ENCODE measurements at regions not wholly inside any gene's neighbourhood (a gene's known extent, or its start where the extent isn't known, plus 50 kb on each side); places are given as distances from the start of the nearest gene placed in this dataset.

DNA sequence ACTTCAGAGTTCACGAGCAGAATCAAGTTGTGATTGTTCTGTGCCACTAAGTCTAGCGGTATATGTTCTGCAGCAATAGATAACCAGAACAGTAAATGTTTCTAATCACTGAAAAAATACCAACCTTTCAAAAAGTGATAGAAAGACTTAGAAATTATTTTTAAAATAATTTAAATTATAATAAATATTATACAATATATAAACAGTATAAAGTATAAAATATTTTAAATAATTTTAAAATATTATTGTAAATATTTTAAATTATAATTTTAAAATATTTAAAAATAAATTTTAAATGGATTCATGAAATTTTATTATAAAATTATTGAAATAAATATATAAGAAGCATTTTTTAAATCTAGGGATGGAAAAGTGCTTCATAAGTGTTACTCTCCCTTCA lies 126.3 kb upstream of the ID2 start:
- ChIA-PET POLR2A (no interaction called here), CTCF (no interaction called here)
- ATAC-seq (no peak), DNase-seq (ENCODE audit: low read depth in 1 of 2, low spot score in 1 of 2) (no peak), FAIRE-seq (no peak)
- TF ChIP-seq POLR2A (IDR thresholded peaks at IDR 0.05; ENCODE audit: low read length) (no peak), NFE2L2 (conservative IDR thresholded peaks at IDR 0.05; ENCODE audit: low read length) (no peak), HOXA7 (CRISPR knock-in tag; IDR thresholded peaks at IDR 0.05) (no peak), CBX8 (IDR thresholded peaks at IDR 0.05) (no peak), KDM1A (IDR thresholded peaks at IDR 0.05; ENCODE audit: low read depth) (no peak), RFX5 (IDR thresholded peaks at IDR 0.05) (no peak), GATA3 (IDR thresholded peaks at IDR 0.05; ENCODE audit: borderline replicate concordance) (no peak), ZFP36 (IDR thresholded peaks at IDR 0.05; ENCODE audit: borderline replicate concordance, partially characterized antibody) (no peak), RARB (CRISPR knock-in tag; IDR thresholded peaks at IDR 0.05) (no peak), EP300 (IDR thresholded peaks at IDR 0.05) (no peak), MYC (IDR thresholded peaks at IDR 0.05; ENCODE audit: borderline replicate concordance, low read length) (no peak), TP53 (CRISPR knock-in tag; IDR thresholded peaks at IDR 0.05) (no peak)
- TF ChIP-seq, protein P1, sequence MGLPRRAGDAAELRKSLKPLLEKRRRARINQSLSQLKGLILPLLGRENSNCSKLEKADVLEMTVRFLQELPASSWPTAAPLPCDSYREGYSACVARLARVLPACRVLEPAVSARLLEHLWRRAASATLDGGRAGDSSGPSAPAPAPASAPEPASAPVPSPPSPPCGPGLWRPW (IDR thresholded peaks at IDR 0.05) = no peak
- H3K4me1 ChIP-seq = no peaks in the 10 kb centered on the region
- H3K27ac ChIP-seq = no peak overlapping the region
- 79% methylated on average over 2 of the region's 2 CpGs for WGBS (ENCODE audit: missing lambda C conversion rate)
- H3K4me3 ChIP-seq = no peak overlapping the region
- peaks cover 25% of the 10 kb centered on the region for H3K9me3 ChIP-seq
- no peak overlapping the region for H3K4me2 ChIP-seq

- Histone ChIP-seq H3K4me1 (no peaks in the 10 kb centered on the region), H3K4me2 (no peak overlapping the region), H3K9me3 (peaks cover 29% of the 10 kb centered on the region), H3K27ac (no peak overlapping the region), H3K4me3 (no peak overlapping the region)
- ChIA-PET CTCF (interaction anchor here (0.9 kb wide), 1 partner anchor 33 kb away, joined by 3 read pairs; no protein-coding TSS in a partner anchor), POLR2A (no interaction called here)
- FAIRE-seq = no peak
- DNase-seq (ENCODE audit: low read depth in 1 of 2, low spot score in 1 of 2) = no peak
- 69% methylated on average over 3 of the region's 3 CpGs for WGBS (ENCODE audit: missing lambda C conversion rate)
- ATAC-seq = no peak
- TF ChIP-seq, protein P1 (IDR thresholded peaks at IDR 0.05) = no peak
- TF ChIP-seq RARB (CRISPR knock-in tag; IDR thresholded peaks at IDR 0.05) = no peak
- TF ChIP-seq MAFK (IDR thresholded peaks at IDR 0.05; ENCODE audit: partially characterized antibody) = no peak
- TF ChIP-seq, protein P2, sequence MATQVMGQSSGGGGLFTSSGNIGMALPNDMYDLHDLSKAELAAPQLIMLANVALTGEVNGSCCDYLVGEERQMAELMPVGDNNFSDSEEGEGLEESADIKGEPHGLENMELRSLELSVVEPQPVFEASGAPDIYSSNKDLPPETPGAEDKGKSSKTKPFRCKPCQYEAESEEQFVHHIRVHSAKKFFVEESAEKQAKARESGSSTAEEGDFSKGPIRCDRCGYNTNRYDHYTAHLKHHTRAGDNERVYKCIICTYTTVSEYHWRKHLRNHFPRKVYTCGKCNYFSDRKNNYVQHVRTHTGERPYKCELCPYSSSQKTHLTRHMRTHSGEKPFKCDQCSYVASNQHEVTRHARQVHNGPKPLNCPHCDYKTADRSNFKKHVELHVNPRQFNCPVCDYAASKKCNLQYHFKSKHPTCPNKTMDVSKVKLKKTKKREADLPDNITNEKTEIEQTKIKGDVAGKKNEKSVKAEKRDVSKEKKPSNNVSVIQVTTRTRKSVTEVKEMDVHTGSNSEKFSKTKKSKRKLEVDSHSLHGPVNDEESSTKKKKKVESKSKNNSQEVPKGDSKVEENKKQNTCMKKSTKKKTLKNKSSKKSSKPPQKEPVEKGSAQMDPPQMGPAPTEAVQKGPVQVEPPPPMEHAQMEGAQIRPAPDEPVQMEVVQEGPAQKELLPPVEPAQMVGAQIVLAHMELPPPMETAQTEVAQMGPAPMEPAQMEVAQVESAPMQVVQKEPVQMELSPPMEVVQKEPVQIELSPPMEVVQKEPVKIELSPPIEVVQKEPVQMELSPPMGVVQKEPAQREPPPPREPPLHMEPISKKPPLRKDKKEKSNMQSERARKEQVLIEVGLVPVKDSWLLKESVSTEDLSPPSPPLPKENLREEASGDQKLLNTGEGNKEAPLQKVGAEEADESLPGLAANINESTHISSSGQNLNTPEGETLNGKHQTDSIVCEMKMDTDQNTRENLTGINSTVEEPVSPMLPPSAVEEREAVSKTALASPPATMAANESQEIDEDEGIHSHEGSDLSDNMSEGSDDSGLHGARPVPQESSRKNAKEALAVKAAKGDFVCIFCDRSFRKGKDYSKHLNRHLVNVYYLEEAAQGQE (IDR thresholded peaks at IDR 0.05) = no peak
- TF ChIP-seq TFCP2L1 (CRISPR knock-in tag; IDR thresholded peaks at IDR 0.05) = no peak
- TF ChIP-seq RCOR1 (IDR thresholded peaks at IDR 0.05; ENCODE audit: low read depth, low read length) = no peak
- no peak for TF ChIP-seq NR3C1 (IDR thresholded peaks at IDR 0.05)
- no peak for TF ChIP-seq CEBPB (IDR thresholded peaks at IDR 0.05)
- no peak for TF ChIP-seq FOSB (CRISPR knock-in tag; IDR thresholded peaks at IDR 0.05)
- no peak for TF ChIP-seq CTCF (IDR thresholded peaks at IDR 0.05)
- no peak for TF ChIP-seq EHMT2 (IDR thresholded peaks at IDR 0.05; ENCODE audit: low read depth)
- TF ChIP-seq HOXB5 (CRISPR knock-in tag; IDR thresholded peaks at IDR 0.05) = no peak
- TF ChIP-seq RNF2 (IDR thresholded peaks at IDR 0.05; ENCODE audit: borderline replicate concordance, low read depth) = no peak
- TF ChIP-seq ZSCAN20 (CRISPR knock-in tag; IDR thresholded peaks at IDR 0.05) = no peak
- TF ChIP-seq ESRRA (IDR thresholded peaks at IDR 0.05; ENCODE audit: borderline replicate concordance, low read length) = no peak
- no peak for TF ChIP-seq HEYL (CRISPR knock-in tag; IDR thresholded peaks at IDR 0.05)
- no peak for TF ChIP-seq ZFP36 (IDR thresholded peaks at IDR 0.05; ENCODE audit: borderline replicate concordance, partially characterized antibody)
- no peak for TF ChIP-seq HDAC2 (IDR thresholded peaks at IDR 0.05)
- TF ChIP-seq TP53 (CRISPR knock-in tag; IDR thresholded peaks at IDR 0.05) = no peak
Measured at GRCh38 chr2:8558096-8558495, 123.8 kb upstream of the ID2 start.
